ENCODE measurements at regions not wholly inside any gene's neighbourhood (a gene's known extent, or its start where the extent isn't known, plus 50 kb on each side); places are given as distances from the start of the nearest gene placed in this dataset.

DNA sequence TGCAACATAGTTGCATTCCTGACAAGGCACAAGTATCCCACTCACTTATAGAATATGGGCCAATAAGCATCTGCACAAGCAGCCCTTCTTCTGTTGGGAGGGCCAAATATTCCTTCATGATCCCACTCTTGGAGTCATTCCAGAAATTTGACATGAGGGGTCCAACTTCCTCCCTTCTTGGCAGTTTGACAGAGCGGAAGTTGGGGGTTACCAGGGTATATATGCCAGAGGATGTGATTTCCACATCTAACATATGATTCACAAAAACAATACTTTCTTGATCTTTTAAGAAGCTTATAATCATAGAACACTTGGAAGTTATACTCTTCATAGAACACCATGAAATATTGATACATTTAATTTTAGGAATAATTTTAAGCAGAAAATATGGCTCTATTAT, 100.9 kb upstream of the CRBN start:
- Histone ChIP-seq H3K36me3 (ENCODE audit: control insufficient read depth, insufficient read depth, low read length) (no peaks in the 10 kb centered on the region), H3K9me3 (ENCODE audit: control insufficient read depth, low read length) (no peaks in the 10 kb centered on the region), H3K27ac (ENCODE audit: low read depth, low read length, severe bottlenecking) (no peak overlapping the region), H3K4me1 (ENCODE audit: control insufficient read depth, insufficient read depth, low read length, poor library complexity, severe bottlenecking) (no peaks in the 10 kb centered on the region), H3K4me3 (ENCODE audit: extremely low read depth, insufficient read depth, low read length, poor library complexity, severe bottlenecking) (no peak overlapping the region)
- no CpG with 5 or more reads among the region's 1 CpG for WGBS, 2 experiments (ENCODE audit: insufficient coverage in 2 of 2)

DNA sequence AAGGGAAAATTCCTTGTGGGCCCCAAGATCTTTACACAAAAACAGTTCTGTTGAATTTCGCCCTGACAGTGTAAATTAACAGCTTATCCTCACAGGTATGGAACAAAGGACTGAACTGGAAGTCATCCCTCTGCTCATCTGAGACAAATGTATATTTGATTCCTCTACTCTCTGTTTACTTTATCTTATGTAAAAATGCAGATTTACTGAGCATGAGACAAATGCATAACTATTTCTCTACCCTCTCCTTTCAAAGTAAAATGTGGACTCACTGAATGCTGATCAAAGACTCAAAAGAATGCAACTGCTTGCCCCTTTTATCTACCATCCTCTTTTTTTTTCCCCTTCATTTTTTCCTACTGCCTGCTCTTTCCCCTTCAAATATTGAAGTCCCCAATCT, 98.6 kb upstream of the CRBN start:
- Histone ChIP-seq H3K27ac (ENCODE audit: low read depth, low read length, severe bottlenecking) (no peak overlapping the region), H3K4me3 (ENCODE audit: extremely low read depth, insufficient read depth, low read length, poor library complexity, severe bottlenecking) (no peak overlapping the region)
- WGBS, 2 experiments (ENCODE audit: insufficient coverage in 2 of 2) = 45 to 100% methylated on average over 1 of the region's 1 CpG

DNA sequence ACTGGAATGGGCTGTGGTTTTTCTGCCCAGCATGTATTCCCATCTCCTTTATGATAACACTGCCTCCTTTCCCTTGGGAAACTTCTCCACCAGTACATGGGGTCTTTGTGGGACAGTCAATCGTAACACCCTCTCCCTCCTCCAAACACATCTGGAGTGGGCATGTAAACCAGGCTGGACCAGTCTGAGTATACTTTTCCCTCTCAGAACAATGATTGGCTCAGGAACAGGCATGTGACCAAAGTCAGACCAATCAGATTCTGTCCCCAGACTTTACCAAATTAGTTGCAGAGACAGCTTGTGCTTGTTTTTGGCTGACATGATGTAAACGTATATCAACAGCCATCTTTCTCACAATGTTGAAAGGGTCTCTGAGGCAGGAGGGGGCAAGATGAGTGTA, 97.1 kb upstream of the CRBN start:
- no peak overlapping the region for H3K4me3 ChIP-seq (ENCODE audit: extremely low read depth, insufficient read depth, low read length, poor library complexity, severe bottlenecking)
- 83 to 100% methylated on average over 1 of the region's 2 CpGs for whole genome bisulfite sequencing, 2 experiments (ENCODE audit: insufficient coverage in 2 of 2)
- no peaks in the 10 kb centered on the region for H3K36me3 ChIP-seq (ENCODE audit: control insufficient read depth, insufficient read depth, low read length)
- no peak overlapping the region for H3K27ac ChIP-seq (ENCODE audit: low read depth, low read length, severe bottlenecking)
- peaks cover 1% of the 10 kb centered on the region for H3K4me1 ChIP-seq (ENCODE audit: control insufficient read depth, insufficient read depth, low read length, poor library complexity, severe bottlenecking)
- no peaks in the 10 kb centered on the region for H3K9me3 ChIP-seq (ENCODE audit: control insufficient read depth, low read length)

More for the DNA sequence above, 98.6 kb upstream of the CRBN start:
- Histone ChIP-seq H3K9me3 (ENCODE audit: control insufficient read depth, low read length) (no peaks in the 10 kb centered on the region), H3K4me1 (ENCODE audit: control insufficient read depth, insufficient read depth, low read length, poor library complexity, severe bottlenecking) (no peaks in the 10 kb centered on the region), H3K36me3 (ENCODE audit: control insufficient read depth, insufficient read depth, low read length) (no peaks in the 10 kb centered on the region)

DNA sequence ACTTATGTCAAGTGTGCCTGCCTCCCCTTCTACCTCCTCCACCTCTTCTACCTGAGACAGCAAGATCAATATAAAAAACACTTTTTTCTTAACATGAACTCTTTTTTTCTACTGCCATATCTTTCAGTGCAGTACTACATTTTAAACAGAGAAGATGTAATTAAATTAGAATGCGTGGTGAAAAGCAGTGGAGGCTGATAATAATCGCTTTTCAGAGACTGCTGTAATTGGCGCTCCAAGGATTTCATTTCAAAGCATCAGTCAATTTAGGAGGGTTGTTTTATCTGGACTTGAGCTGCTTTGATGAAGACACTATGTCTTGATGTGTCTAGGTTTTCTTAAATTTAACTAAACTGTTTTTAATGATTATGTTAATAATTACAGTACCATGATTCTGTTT, 85.3 kb upstream of the CRBN start:
- peaks cover 18% of the 10 kb centered on the region for H3K4me1 ChIP-seq (ENCODE audit: control insufficient read depth, insufficient read depth, low read length, poor library complexity, severe bottlenecking)
- 90 to 93% methylated on average over 3 of the region's 3 CpGs for WGBS, 2 experiments (ENCODE audit: insufficient coverage in 2 of 2)
- no peaks in the 10 kb centered on the region for H3K9me3 ChIP-seq (ENCODE audit: control insufficient read depth, low read length)
- H3K4me3 ChIP-seq (ENCODE audit: extremely low read depth, insufficient read depth, low read length, poor library complexity, severe bottlenecking) = no peak overlapping the region
- H3K27ac ChIP-seq (ENCODE audit: low read depth, low read length, severe bottlenecking) = no peak overlapping the region
- H3K36me3 ChIP-seq (ENCODE audit: control insufficient read depth, insufficient read depth, low read length) = no peaks in the 10 kb centered on the region

DNA sequence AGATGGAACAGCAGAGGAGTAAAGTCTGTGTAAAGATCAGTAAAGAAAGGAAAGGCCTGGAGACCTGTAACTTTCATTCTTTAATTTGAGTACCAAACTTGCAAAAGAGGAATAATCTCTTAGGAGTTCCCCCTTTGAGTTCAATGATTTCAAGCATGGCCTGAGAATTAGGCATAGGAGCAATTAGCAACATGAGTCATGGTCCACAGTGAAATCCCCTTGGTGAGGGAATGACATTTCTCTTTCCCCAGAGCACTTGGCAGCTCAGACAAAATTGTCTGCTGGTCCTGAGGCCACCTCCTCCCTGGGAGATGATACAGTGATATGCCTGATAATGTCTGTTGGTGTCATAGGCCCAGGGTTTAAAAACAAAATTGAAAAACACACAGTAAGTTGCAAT, 81.4 kb upstream of the CRBN start:
- H3K27ac ChIP-seq (ENCODE audit: low read depth, low read length, severe bottlenecking) = no peak overlapping the region
- H3K4me1 ChIP-seq (ENCODE audit: control insufficient read depth, insufficient read depth, low read length, poor library complexity, severe bottlenecking) = peaks cover 37% of the 10 kb centered on the region
- H3K9me3 ChIP-seq (ENCODE audit: control insufficient read depth, low read length) = no peaks in the 10 kb centered on the region
- H3K36me3 ChIP-seq (ENCODE audit: control insufficient read depth, insufficient read depth, low read length) = no peaks in the 10 kb centered on the region
- no peak overlapping the region for H3K4me3 ChIP-seq (ENCODE audit: extremely low read depth, insufficient read depth, low read length, poor library complexity, severe bottlenecking)

DNA sequence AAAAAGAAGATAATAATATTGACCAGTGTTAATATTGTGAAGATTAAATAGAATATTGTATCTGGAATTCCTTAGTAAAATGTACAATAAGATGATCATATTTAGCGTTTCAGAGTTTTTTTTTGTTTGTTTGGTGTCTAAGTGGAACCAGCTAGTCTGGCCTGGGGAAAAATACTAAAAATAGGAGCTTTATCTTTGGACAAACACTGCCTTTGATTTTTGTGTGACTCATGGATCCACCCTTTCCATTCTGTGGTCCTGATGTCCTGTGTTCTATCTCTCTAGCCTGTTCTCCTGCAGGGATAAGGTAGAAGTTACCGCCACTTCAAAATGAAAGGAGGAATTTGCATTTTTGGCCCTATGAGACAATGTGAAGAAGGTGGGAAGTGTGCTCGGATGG, 79.7 kb upstream of the CRBN start:
- Histone ChIP-seq H3K9me3 (ENCODE audit: control insufficient read depth, low read length) (no peaks in the 10 kb centered on the region), H3K4me1 (ENCODE audit: control insufficient read depth, insufficient read depth, low read length, poor library complexity, severe bottlenecking) (peaks cover 37% of the 10 kb centered on the region), H3K4me3 (ENCODE audit: extremely low read depth, insufficient read depth, low read length, poor library complexity, severe bottlenecking) (no peak overlapping the region), H3K27ac (ENCODE audit: low read depth, low read length, severe bottlenecking) (no peak overlapping the region), H3K36me3 (ENCODE audit: control insufficient read depth, insufficient read depth, low read length) (no peaks in the 10 kb centered on the region)
- 83 to 100% methylated on average over 1 to 2 of the region's 3 CpGs for WGBS, 2 experiments (ENCODE audit: insufficient coverage in 2 of 2)

DNA sequence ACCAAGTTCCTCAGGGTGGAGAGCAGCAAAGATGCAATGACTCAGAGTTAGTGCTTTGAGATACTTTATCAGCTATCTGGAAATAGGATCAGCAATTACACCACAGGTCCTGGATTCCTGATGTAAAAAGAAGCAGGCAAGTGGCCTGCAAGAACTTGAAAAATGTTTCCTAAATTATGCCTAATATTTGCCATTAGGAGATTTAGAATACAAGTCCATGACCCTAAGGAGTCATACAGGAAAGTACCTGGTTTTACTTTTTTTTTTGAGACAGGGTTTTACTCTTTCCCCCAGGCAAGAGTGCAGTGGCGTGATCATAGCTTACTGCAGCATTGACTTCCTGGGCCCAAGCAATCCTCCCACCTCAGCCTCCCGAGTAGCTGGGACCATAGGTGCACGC, 78.8 kb upstream of the CRBN start:
- 91 to 100% methylated on average over 1 to 3 of the region's 3 CpGs for WGBS, 2 experiments (ENCODE audit: insufficient coverage in 2 of 2)
- Histone ChIP-seq H3K27ac (ENCODE audit: low read depth, low read length, severe bottlenecking) (peak overlapping the region; percentile 31), H3K9me3 (ENCODE audit: control insufficient read depth, low read length) (peaks cover 4% of the 10 kb centered on the region)

DNA sequence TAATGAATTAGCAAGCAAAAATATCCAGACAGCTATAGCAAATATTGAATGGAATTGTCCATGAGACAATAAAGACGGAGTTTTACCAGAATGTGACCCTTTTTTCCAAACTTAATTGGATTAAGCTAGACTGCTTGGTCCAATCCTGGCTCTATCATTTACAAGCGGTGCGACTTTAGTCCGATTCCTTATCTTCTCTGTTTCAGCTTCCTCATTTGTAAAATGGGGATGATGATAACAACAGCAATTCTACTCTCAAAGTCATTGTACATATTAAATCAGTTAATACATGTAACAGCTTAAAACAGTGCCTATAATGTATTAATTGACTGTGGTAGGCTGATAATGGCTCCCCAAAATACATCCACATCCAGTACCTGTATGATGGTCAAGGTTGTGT, 62.1 kb upstream of the CRBN start:
- H3K9me3 ChIP-seq (ENCODE audit: control insufficient read depth, low read length) = no peaks in the 10 kb centered on the region
- 80 to 83% methylated on average over 1 of the region's 4 CpGs for WGBS, 2 experiments (ENCODE audit: insufficient coverage in 2 of 2)
- no peak overlapping the region for H3K4me3 ChIP-seq (ENCODE audit: extremely low read depth, insufficient read depth, low read length, poor library complexity, severe bottlenecking)
- no peaks in the 10 kb centered on the region for H3K36me3 ChIP-seq (ENCODE audit: control insufficient read depth, insufficient read depth, low read length)
- H3K27ac ChIP-seq (ENCODE audit: low read depth, low read length, severe bottlenecking) = peak overlapping the region; percentile 10
- peaks cover 9% of the 10 kb centered on the region for H3K4me1 ChIP-seq (ENCODE audit: control insufficient read depth, insufficient read depth, low read length, poor library complexity, severe bottlenecking)

More for the DNA sequence above, 78.8 kb upstream of the CRBN start:
- Histone ChIP-seq H3K4me1 (ENCODE audit: control insufficient read depth, insufficient read depth, low read length, poor library complexity, severe bottlenecking) (peaks cover 37% of the 10 kb centered on the region), H3K36me3 (ENCODE audit: control insufficient read depth, insufficient read depth, low read length) (no peaks in the 10 kb centered on the region), H3K4me3 (ENCODE audit: extremely low read depth, insufficient read depth, low read length, poor library complexity, severe bottlenecking) (no peak overlapping the region)

DNA sequence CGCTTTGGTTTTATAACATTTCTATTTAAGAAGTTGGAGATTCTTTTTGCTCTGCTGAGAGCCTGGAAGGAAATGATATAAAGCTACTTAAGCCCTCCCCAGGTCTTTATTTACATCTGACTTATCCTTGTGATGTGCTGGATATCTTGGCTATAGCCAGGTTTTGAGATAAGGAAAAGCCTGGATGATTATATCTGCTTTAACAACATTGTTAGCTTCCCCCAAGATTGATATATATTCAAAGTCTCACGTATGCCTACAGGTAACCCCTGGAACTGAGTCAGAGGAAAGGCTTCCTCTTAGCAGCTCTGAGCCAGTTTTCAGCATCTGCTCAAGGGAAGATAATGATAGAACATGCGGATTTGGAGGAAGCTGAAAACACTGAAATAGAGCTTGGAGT, 61.5 kb upstream of the CRBN start:
- WGBS, 2 experiments (ENCODE audit: insufficient coverage in 2 of 2) = 70 to 92% methylated on average over 2 of the region's 3 CpGs
- no peaks in the 10 kb centered on the region for H3K9me3 ChIP-seq (ENCODE audit: control insufficient read depth, low read length)
- no peak overlapping the region for H3K4me3 ChIP-seq (ENCODE audit: extremely low read depth, insufficient read depth, low read length, poor library complexity, severe bottlenecking)
- H3K27ac ChIP-seq (ENCODE audit: low read depth, low read length, severe bottlenecking) = peak overlapping the region; percentile 10
- no peaks in the 10 kb centered on the region for H3K36me3 ChIP-seq (ENCODE audit: control insufficient read depth, insufficient read depth, low read length)
- H3K4me1 ChIP-seq (ENCODE audit: control insufficient read depth, insufficient read depth, low read length, poor library complexity, severe bottlenecking) = peaks cover 9% of the 10 kb centered on the region

DNA sequence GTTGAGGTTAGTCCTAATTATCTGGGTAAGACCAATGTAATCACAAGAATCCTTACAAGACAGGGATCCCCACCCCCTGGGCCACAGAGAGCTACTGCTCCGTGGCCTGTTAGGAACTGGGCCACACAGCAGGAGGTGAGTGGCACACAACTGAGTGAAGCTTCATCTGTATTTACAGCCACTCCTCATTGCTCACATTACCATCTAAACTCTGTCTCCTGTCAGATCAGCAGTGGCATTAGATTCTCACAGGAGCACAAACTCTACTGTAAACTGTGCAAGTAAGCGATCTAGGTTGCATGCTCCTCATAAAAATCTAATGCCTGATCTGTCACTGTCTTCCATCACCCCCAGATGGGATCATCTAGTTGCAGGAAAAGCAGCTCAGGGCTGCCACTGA, 58.5 kb upstream of the CRBN start:
- no peaks in the 10 kb centered on the region for H3K36me3 ChIP-seq (ENCODE audit: control insufficient read depth, insufficient read depth, low read length)
- no peak overlapping the region for H3K4me3 ChIP-seq (ENCODE audit: extremely low read depth, insufficient read depth, low read length, poor library complexity, severe bottlenecking)
- H3K4me1 ChIP-seq (ENCODE audit: control insufficient read depth, insufficient read depth, low read length, poor library complexity, severe bottlenecking) = peaks cover 9% of the 10 kb centered on the region
- H3K27ac ChIP-seq (ENCODE audit: low read depth, low read length, severe bottlenecking) = no peak overlapping the region
- H3K9me3 ChIP-seq (ENCODE audit: control insufficient read depth, low read length) = no peaks in the 10 kb centered on the region
- 75% methylated on average over 2 of the region's 2 CpGs; no CpG with 5 or more reads in 1 of the 2 experiments for WGBS, 2 experiments (ENCODE audit: insufficient coverage in 2 of 2)

DNA sequence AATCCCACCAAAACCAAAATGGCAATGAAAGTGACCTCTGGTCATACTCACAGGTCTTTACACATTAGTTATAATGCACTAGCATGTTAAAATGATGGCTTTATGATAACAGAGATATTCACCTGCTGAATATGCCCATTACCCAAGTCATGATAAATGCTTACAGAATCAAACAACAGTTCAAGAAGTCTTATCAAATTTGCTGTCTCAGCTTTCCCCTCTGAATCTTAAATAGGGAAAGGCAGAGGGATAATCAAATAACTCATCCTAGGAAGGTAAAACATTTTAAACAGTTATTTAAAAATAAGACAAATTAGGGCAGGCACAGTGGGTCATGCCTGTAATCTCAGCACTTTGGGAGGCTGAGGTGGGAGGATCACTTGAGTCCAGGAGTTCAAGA, 52.8 kb upstream of the CRBN start:
- Histone ChIP-seq H3K9me3 (ENCODE audit: control insufficient read depth, low read length) (peaks cover 10% of the 10 kb centered on the region), H3K27ac (ENCODE audit: low read depth, low read length, severe bottlenecking) (no peak overlapping the region), H3K4me3 (ENCODE audit: extremely low read depth, insufficient read depth, low read length, poor library complexity, severe bottlenecking) (no peak overlapping the region), H3K36me3 (ENCODE audit: control insufficient read depth, insufficient read depth, low read length) (no peaks in the 10 kb centered on the region), H3K4me1 (ENCODE audit: control insufficient read depth, insufficient read depth, low read length, poor library complexity, severe bottlenecking) (no peaks in the 10 kb centered on the region)

Measured in mesodermal cell (in vitro differentiated cells).